Mesendoderm (in vitro differentiated cells): ENCODE measurements at regions not wholly inside any gene's neighbourhood (a gene's known extent, or its start where the extent isn't known, plus 50 kb on each side); places are given as distances from the start of the nearest gene placed in this dataset.
A peak's percentile ranks its signal among the peaks of the same experiment; 100 is the strongest.

Experiments used
- DNase-seq: peaks from one replicate; pipeline ENCODE4 v3.0.0; 2013
- H2AK5ac ChIP-seq: 2 replicates; pipeline ENCODE4 v1.6.1; 2013; ENCODE audit warnings: low read length, inconsistent platforms
- H2BK120ac ChIP-seq: 2 replicates; pipeline ENCODE4 v1.6.1; 2013; ENCODE audit warnings: low read depth, mild to moderate bottlenecking, low read length, moderate library complexity, mixed read lengths
- H2BK15ac ChIP-seq: replicated peaks from 2 replicates; pipeline ENCODE4 v1.6.1; 2013; ENCODE audit warnings: low read depth, mild to moderate bottlenecking, moderate library complexity
- H2BK5ac ChIP-seq: 2 replicates; pipeline ENCODE4 v1.6.1; 2013; ENCODE audit warnings: low read length, inconsistent platforms
- H3K18ac ChIP-seq: 2 replicates; pipeline ENCODE4 v1.6.1; 2013; ENCODE audit warnings: mild to moderate bottlenecking, low read length, mixed read lengths
- H3K23ac ChIP-seq: one replicate; pipeline ENCODE4 v1.6.1; 2013; ENCODE audit warnings: low read length
- H3K27ac ChIP-seq: 2 replicates; pipeline ENCODE4 v1.5.1; 2013; ENCODE audit warnings: low read depth, mild to moderate bottlenecking, inconsistent platforms, low read length, moderate library complexity
- H3K27me3 ChIP-seq: 2 replicates; pipeline ENCODE4 v1.6.1; 2013; ENCODE audit warnings: low read length, control low read depth, mild to moderate bottlenecking, inconsistent platforms; ENCODE audit not compliant: insufficient read depth, poor library complexity
- H3K36me3 ChIP-seq: 2 replicates; pipeline ENCODE4 v1.6.1; 2013; ENCODE audit warnings: low read length, inconsistent platforms; ENCODE audit not compliant: control insufficient read depth, insufficient read depth
- H3K4ac ChIP-seq: one replicate; pipeline ENCODE4 v1.6.1; 2013; ENCODE audit warnings: low read depth, mild to moderate bottlenecking, low read length, moderate library complexity
- H3K4me1 ChIP-seq: 2 replicates; pipeline ENCODE4 v1.6.1; 2013; ENCODE audit warnings: low read depth, low read length, inconsistent platforms; ENCODE audit not compliant: control insufficient read depth
- H3K4me2 ChIP-seq: 2 replicates; pipeline ENCODE4 v1.6.1; 2013; ENCODE audit warnings: low read length
- H3K4me3 ChIP-seq: 2 replicates; pipeline ENCODE4 v1.5.1; 2013; ENCODE audit warnings: mild to moderate bottlenecking, low read length
- H3K56ac ChIP-seq: one replicate; pipeline ENCODE4 v1.6.1; 2013; ENCODE audit warnings: low read length
- H3K79me1 ChIP-seq: 2 replicates; pipeline ENCODE4 v1.6.1; 2013; ENCODE audit warnings: low read length, inconsistent platforms
- H3K79me2 ChIP-seq: 2 replicates; pipeline ENCODE4 v1.6.1; 2013; ENCODE audit warnings: mild to moderate bottlenecking, low read length; ENCODE audit not compliant: control insufficient read depth, insufficient read depth
- H3K9ac ChIP-seq: 2 replicates; pipeline ENCODE4 v1.6.1; 2013; ENCODE audit warnings: low read length, inconsistent platforms
- H4K5ac ChIP-seq: one replicate; pipeline ENCODE4 v1.6.1; 2013; ENCODE audit warnings: low read length
- H4K8ac ChIP-seq: one replicate; pipeline ENCODE4 v1.6.1; 2013; ENCODE audit warnings: low read depth, mild to moderate bottlenecking, control low read depth, low read length, moderate library complexity
- WGBS: extraction: QIAGEN DNeasy Blood & Tissue Kit; methylation state at CpG from one replicate; pipeline ENCODE4 v1.1.7; 2013; ENCODE audit warnings: low lambda C conversion rate, missing lambda C conversion rate; ENCODE audit not compliant: insufficient coverage; ENCODE audit errors: extremely low coverage; 5-methylcytosine and 5-hydroxymethylcytosine counted together

GRCh38 chr11:80009081-80009480, 568.3 kb upstream of the TENM4 start:
- Histone ChIP-seq H3K4me2 (no peak overlapping the region), H2BK120ac (no peak overlapping the region), H3K23ac (no peak overlapping the region), H3K36me3 (no peaks in the 10 kb centered on the region), H2AK5ac (no peak overlapping the region), H2BK15ac (no peak overlapping the region), H3K27me3 (no peaks in the 10 kb centered on the region), H3K18ac (no peak overlapping the region), H3K56ac (no peak overlapping the region), H3K27ac (no peak overlapping the region), H2BK5ac (no peak overlapping the region), H3K4me1 (no peaks in the 10 kb centered on the region), H3K4me3 (no peak overlapping the region), H3K4ac (no peak overlapping the region), H4K8ac (no peak overlapping the region), H4K5ac (no peak overlapping the region), H3K79me2 (no peaks in the 10 kb centered on the region), H3K79me1 (no peaks in the 10 kb centered on the region), H3K9ac (no peak overlapping the region)
- DNase-seq: no peak
- no CpG with 5 or more reads among the region's 3 CpGs for WGBS

- H3K18ac ChIP-seq: no peak overlapping the region
- DNase-seq: no peak
- H2AK5ac ChIP-seq: no peak overlapping the region
- H3K23ac ChIP-seq: no peak overlapping the region
- no peak overlapping the region for H3K4me3 ChIP-seq
- no peak overlapping the region for H2BK5ac ChIP-seq
- H4K5ac ChIP-seq: no peak overlapping the region
- no peak overlapping the region for H3K4me2 ChIP-seq
- no peak overlapping the region for H3K27ac ChIP-seq
- H3K27me3 ChIP-seq: no peaks in the 10 kb centered on the region
- no peaks in the 10 kb centered on the region for H3K79me1 ChIP-seq
- no peak overlapping the region for H2BK120ac ChIP-seq
- no peaks in the 10 kb centered on the region for H3K79me2 ChIP-seq
- H2BK15ac ChIP-seq: no peak overlapping the region
- no peak overlapping the region for H3K4ac ChIP-seq
- no peaks in the 10 kb centered on the region for H3K4me1 ChIP-seq
- H3K36me3 ChIP-seq: no peaks in the 10 kb centered on the region
- no peak overlapping the region for H3K9ac ChIP-seq
- no peak overlapping the region for H4K8ac ChIP-seq
- H3K56ac ChIP-seq: no peak overlapping the region
- no CpG with 5 or more reads among the region's 6 CpGs for WGBS
These were observed 566.8 kb upstream of the TENM4 start for GRCh38 chr11:80007616-80008015.

DNA sequence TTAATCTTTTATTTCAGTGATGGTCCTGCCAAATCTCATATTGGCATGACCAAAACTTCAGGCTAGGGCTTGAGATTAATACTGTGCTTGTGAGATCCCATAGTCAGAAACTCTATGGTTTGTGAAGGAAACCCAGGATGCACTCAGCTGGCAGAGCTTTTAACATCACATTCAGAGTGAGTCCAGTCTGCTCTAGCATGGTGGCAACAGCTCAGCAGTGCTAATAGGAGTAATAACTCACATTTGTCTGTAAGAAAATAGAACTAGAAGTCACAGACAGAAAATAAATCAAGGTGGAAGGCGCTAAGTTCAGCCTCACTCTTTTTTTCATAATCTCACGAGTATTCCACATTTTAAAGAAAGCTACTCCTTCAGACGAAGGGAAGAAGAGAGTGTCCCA, 549.3 kb upstream of the TENM4 start:
- DNase-seq: no peak
- H3K4me1 ChIP-seq: no peaks in the 10 kb centered on the region

GRCh38 chr11:79982185-79982584, 541.4 kb upstream of the TENM4 start:
- H4K8ac ChIP-seq: no peak overlapping the region
- H3K4me3 ChIP-seq: no peak overlapping the region
- no peak overlapping the region for H2AK5ac ChIP-seq
- H3K27ac ChIP-seq: no peak overlapping the region
- H3K23ac ChIP-seq: no peak overlapping the region
- H3K79me2 ChIP-seq: no peaks in the 10 kb centered on the region
- H3K27me3 ChIP-seq: no peaks in the 10 kb centered on the region
- no peak for DNase-seq
- no peak overlapping the region for H3K4me2 ChIP-seq
- H2BK5ac ChIP-seq: no peak overlapping the region
- H2BK15ac ChIP-seq: no peak overlapping the region
- no peak overlapping the region for H2BK120ac ChIP-seq
- WGBS: no CpG with 5 or more reads among the region's 4 CpGs
- no peak overlapping the region for H3K9ac ChIP-seq
- no peaks in the 10 kb centered on the region for H3K36me3 ChIP-seq
- no peak overlapping the region for H3K56ac ChIP-seq
- H3K4me1 ChIP-seq: no peaks in the 10 kb centered on the region
- no peak overlapping the region for H3K4ac ChIP-seq
- no peak overlapping the region for H4K5ac ChIP-seq
- no peak overlapping the region for H3K18ac ChIP-seq
- no peaks in the 10 kb centered on the region for H3K79me1 ChIP-seq

More for the DNA sequence above, 549.3 kb upstream of the TENM4 start:
- Histone ChIP-seq H3K36me3 (no peaks in the 10 kb centered on the region), H3K4me3 (no peak overlapping the region), H3K79me2 (no peaks in the 10 kb centered on the region), H3K27ac (no peak overlapping the region), H3K4me2 (no peak overlapping the region), H3K23ac (no peak overlapping the region), H4K8ac (no peak overlapping the region), H3K79me1 (no peaks in the 10 kb centered on the region), H4K5ac (no peak overlapping the region), H2BK120ac (no peak overlapping the region), H3K27me3 (no peaks in the 10 kb centered on the region), H2BK15ac (no peak overlapping the region), H3K56ac (no peak overlapping the region), H2BK5ac (no peak overlapping the region), H3K4ac (no peak overlapping the region), H2AK5ac (no peak overlapping the region), H3K9ac (no peak overlapping the region), H3K18ac (no peak overlapping the region)
- WGBS: no CpG with 5 or more reads among the region's 3 CpGs

- Histone ChIP-seq H3K9ac (no peak overlapping the region), H3K27ac (no peak overlapping the region), H3K4me3 (no peak overlapping the region), H3K23ac (no peak overlapping the region), H3K4ac (no peak overlapping the region), H2BK5ac (no peak overlapping the region), H3K56ac (no peak overlapping the region), H2AK5ac (no peak overlapping the region), H4K5ac (no peak overlapping the region), H3K18ac (no peak overlapping the region), H3K36me3 (no peaks in the 10 kb centered on the region), H2BK120ac (no peak overlapping the region), H3K27me3 (no peaks in the 10 kb centered on the region), H3K4me2 (no peak overlapping the region), H3K79me1 (no peaks in the 10 kb centered on the region), H4K8ac (no peak overlapping the region), H3K79me2 (no peaks in the 10 kb centered on the region), H2BK15ac (no peak overlapping the region), H3K4me1 (no peaks in the 10 kb centered on the region)
- no peak for DNase-seq
These were observed 540.1 kb upstream of the TENM4 start for GRCh38 chr11:79980916-79981315.

- Histone ChIP-seq H4K8ac (no peak overlapping the region), H3K4ac (no peak overlapping the region), H3K18ac (no peak overlapping the region), H2BK5ac (no peak overlapping the region), H3K4me2 (no peak overlapping the region), H4K5ac (no peak overlapping the region), H3K23ac (no peak overlapping the region), H3K27ac (no peak overlapping the region), H2BK15ac (no peak overlapping the region), H3K4me1 (no peaks in the 10 kb centered on the region), H2AK5ac (no peak overlapping the region), H3K79me1 (no peaks in the 10 kb centered on the region), H3K36me3 (no peaks in the 10 kb centered on the region), H3K56ac (no peak overlapping the region), H3K79me2 (no peaks in the 10 kb centered on the region), H2BK120ac (no peak overlapping the region), H3K9ac (no peak overlapping the region), H3K4me3 (no peak overlapping the region), H3K27me3 (no peaks in the 10 kb centered on the region)
- no CpG with 5 or more reads among the region's 7 CpGs for WGBS
- peak; percentile 82 for DNase-seq
These were observed 533.1 kb upstream of the TENM4 start for GRCh38 chr11:79973721-79974617.
